ENCODE measurements at regions not wholly inside any gene's neighbourhood (a gene's known extent, or its start where the extent isn't known, plus 50 kb on each side); places are given as distances from the start of the nearest gene placed in this dataset.
A peak's percentile ranks its signal among the peaks of the same experiment; 100 is the strongest.
"Not testable (repeated sequence)": the region's sequence is repeated elsewhere in the genome, so short reads cannot be mapped to it uniquely, and the experiment has no call there.

DNA sequence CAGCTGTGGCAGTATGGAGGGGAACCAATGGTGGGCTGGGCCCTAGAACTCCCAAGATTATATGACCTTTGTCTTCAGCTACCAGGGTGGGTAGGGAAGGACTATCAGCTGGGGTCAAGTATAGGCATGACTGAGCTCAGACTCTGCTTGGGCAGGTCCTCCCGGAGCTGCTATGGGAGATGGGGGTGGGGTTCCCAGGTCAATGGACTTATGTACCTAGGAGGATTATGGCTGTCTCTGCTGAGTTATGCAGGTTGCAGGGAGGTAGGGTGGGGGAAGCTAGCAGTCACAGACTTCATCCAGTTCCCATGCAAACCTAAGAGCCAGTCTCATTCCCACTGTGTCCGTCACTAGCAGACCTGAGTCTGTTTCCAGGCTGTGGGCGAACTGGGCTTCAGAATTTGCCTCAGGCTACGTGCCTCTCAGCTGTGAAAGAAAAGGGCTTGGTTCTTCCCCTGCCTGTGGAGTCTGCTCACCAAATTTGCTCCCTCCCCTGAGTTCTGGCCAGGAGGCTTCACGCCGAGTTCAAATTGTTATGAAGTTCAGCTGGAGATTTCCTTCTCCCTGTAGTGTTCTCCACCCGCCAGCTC is 985.8 kb upstream of the NRXN1 start:
- Histone ChIP-seq H3K4me1 (no peaks in the 10 kb centered on the region), H3K9me3 (no peaks in the 10 kb centered on the region)
- no peak for DNase-seq

GRCh38 chr2:52006821-52007366 is 975.0 kb upstream of the NRXN1 start:
- DNase-seq; H3K36me3 ChIP-seq; H3K4me3 ChIP-seq (ENCODE audit: low read depth, low read length); H3K4me1 ChIP-seq; H3K27me3 ChIP-seq; H3K9me3 ChIP-seq: not testable (repeated sequence)

More for the DNA sequence above, 985.8 kb upstream of the NRXN1 start:
- no peaks in the 10 kb centered on the region for H3K27me3 ChIP-seq
- H3K4me3 ChIP-seq (ENCODE audit: low read depth, low read length), result no peak overlapping the region
- no peak for TF ChIP-seq CTCF (IDR thresholded peaks at IDR 0.05; ENCODE audit: low read depth, low read length)
- H3K36me3 ChIP-seq, result no peaks in the 10 kb centered on the region

GRCh38 chr2:52000151-52000855 is 968.4 kb upstream of the NRXN1 start:
- H3K9me3 ChIP-seq, result no peaks in the 10 kb centered on the region
- no peaks in the 10 kb centered on the region for H3K36me3 ChIP-seq
- H3K4me1 ChIP-seq, result no peaks in the 10 kb centered on the region
- TF ChIP-seq CTCF (IDR thresholded peaks at IDR 0.05; ENCODE audit: low read depth, low read length), result no peak
- no peaks in the 10 kb centered on the region for H3K27me3 ChIP-seq
- no peak for DNase-seq
- H3K4me3 ChIP-seq (ENCODE audit: low read depth, low read length), result no peak overlapping the region

GRCh38 chr2:51998890-51999289 is 967.0 kb upstream of the NRXN1 start:
- Histone ChIP-seq H3K27me3 (no peaks in the 10 kb centered on the region), H3K4me3 (ENCODE audit: low read depth, low read length) (no peak overlapping the region), H3K9me3 (no peaks in the 10 kb centered on the region), H3K36me3 (no peaks in the 10 kb centered on the region), H3K4me1 (no peaks in the 10 kb centered on the region)
- TF ChIP-seq CTCF (IDR thresholded peaks at IDR 0.05; ENCODE audit: low read depth, low read length), result no peak
- no peak for DNase-seq

- Histone ChIP-seq H3K4me3 (ENCODE audit: low read depth, low read length) (no peak overlapping the region), H3K36me3 (no peaks in the 10 kb centered on the region), H3K27me3 (no peaks in the 10 kb centered on the region), H3K4me1 (no peaks in the 10 kb centered on the region), H3K9me3 (no peaks in the 10 kb centered on the region)
- peak; percentile 26; the same call in 1 of the 2 replicates for TF ChIP-seq CTCF (IDR thresholded peaks at IDR 0.05; ENCODE audit: low read depth, low read length)
- no peak for DNase-seq
These were observed 965.6 kb upstream of the NRXN1 start for GRCh38 chr2:51997571-51997970.

- DNase-seq, result no peak
- no peak for TF ChIP-seq CTCF (IDR thresholded peaks at IDR 0.05; ENCODE audit: low read depth, low read length)
- H3K4me1 ChIP-seq, result no peaks in the 10 kb centered on the region
- H3K36me3 ChIP-seq, result no peaks in the 10 kb centered on the region
- no peaks in the 10 kb centered on the region for H3K9me3 ChIP-seq
- no peaks in the 10 kb centered on the region for H3K27me3 ChIP-seq
- H3K4me3 ChIP-seq (ENCODE audit: low read depth, low read length), result no peak overlapping the region
These were observed 963.4 kb upstream of the NRXN1 start for GRCh38 chr2:51995293-51995692.

Measured in BE2C (cell line).